ENCODE measurements at regions not wholly inside any gene's neighbourhood (a gene's known extent, or its start where the extent isn't known, plus 50 kb on each side); places are given as distances from the start of the nearest gene placed in this dataset.

- no peak for DNase-seq
Measured at GRCh38 chr1:198906739-198907422, 268.0 kb downstream of the PTPRC start.

- DNase-seq: no peak
Measured at GRCh38 chr1:198907423-198907746, 268.5 kb downstream of the PTPRC start.

GRCh38 chr1:198908995-198909394 is 270.2 kb downstream of the PTPRC start:
- no peak for DNase-seq

GRCh38 chr1:198909973-198910372 is 271.1 kb downstream of the PTPRC start:
- no peak for DNase-seq

- no peak for DNase-seq
Measured at GRCh38 chr1:198910816-198911215, 272.0 kb downstream of the PTPRC start.

- no peak for DNase-seq
Measured at GRCh38 chr1:198912046-198912445, 273.2 kb downstream of the PTPRC start.

- DNase-seq: no peak
Measured at GRCh38 chr1:198913667-198914066, 274.8 kb downstream of the PTPRC start.

- no peak for DNase-seq
Measured at GRCh38 chr1:198915327-198916231, 276.7 kb downstream of the PTPRC start.

- no peak for DNase-seq
Measured at GRCh38 chr1:198917226-198917625, 278.4 kb downstream of the PTPRC start.

- peak; percentile 45 to 56 for DNase-seq
Measured at GRCh38 chr1:198918920-198919319, 280.1 kb downstream of the PTPRC start.

GRCh38 chr1:198919667-198920398 is 281.0 kb downstream of the PTPRC start:
- peak; percentile 76 to 82 for DNase-seq

GRCh38 chr1:198922638-198923430 is 284.0 kb downstream of the PTPRC start:
- DNase-seq: peak; percentile 90 to 98

- peak in 1 of 2 donors; percentile 24 for DNase-seq
Measured at GRCh38 chr1:198923993-198924392, 285.2 kb downstream of the PTPRC start.

- DNase-seq: peak in 1 of 2 donors; percentile 53
Measured at GRCh38 chr1:198925567-198925966, 286.7 kb downstream of the PTPRC start.

- DNase-seq: no peak
Measured at GRCh38 chr1:198927129-198927528, 288.3 kb downstream of the PTPRC start.

- DNase-seq: no peak
Measured at GRCh38 chr1:198929111-198929604, 290.3 kb downstream of the PTPRC start.

- DNase-seq: peak; percentile 60 to 71
Measured at GRCh38 chr1:198929961-198930599, 291.2 kb downstream of the PTPRC start.

GRCh38 chr1:198932351-198932991 is 293.6 kb downstream of the PTPRC start:
- DNase-seq: no peak

- no peak for DNase-seq
Measured at GRCh38 chr1:198933515-198934222, 294.8 kb downstream of the PTPRC start.

GRCh38 chr1:198934426-198934825 is 295.6 kb downstream of the PTPRC start:
- DNase-seq: no peak

- DNase-seq: no peak
Measured at GRCh38 chr1:198934901-198935305, 296.1 kb downstream of the PTPRC start.

Data from inflammatory macrophage treated with lipopolysaccharide for 1 hour (primary cell).